ENCODE measurements at regions not wholly inside any gene's neighbourhood (a gene's known extent, or its start where the extent isn't known, plus 50 kb on each side); places are given as distances from the start of the nearest gene placed in this dataset.

DNA sequence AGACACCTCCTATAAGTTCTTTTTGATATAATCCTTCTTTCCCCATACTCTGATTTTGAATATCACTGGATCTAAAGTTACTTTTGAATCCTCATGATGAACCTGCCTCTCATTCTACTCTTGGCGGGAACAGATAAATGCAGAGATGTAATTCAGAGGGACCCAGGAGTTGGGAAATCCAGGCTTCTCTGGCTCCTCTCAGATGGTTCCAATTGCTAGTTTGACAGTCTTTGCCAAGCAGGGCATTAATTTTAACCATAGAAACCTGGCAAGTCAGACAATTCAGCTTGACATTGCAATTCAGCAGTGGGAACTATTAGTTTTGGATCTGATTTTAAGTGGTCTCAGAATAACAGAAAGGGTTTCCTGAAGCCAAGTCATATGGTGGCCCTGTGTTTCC is 67.3 kb upstream of the KLF12 start:
- DNase-seq (ENCODE audit: low read depth), result no peak

GRCh38 chr13:74200081-74200480 is 65.9 kb upstream of the KLF12 start:
- DNase-seq (ENCODE audit: low read depth), result no peak

DNA sequence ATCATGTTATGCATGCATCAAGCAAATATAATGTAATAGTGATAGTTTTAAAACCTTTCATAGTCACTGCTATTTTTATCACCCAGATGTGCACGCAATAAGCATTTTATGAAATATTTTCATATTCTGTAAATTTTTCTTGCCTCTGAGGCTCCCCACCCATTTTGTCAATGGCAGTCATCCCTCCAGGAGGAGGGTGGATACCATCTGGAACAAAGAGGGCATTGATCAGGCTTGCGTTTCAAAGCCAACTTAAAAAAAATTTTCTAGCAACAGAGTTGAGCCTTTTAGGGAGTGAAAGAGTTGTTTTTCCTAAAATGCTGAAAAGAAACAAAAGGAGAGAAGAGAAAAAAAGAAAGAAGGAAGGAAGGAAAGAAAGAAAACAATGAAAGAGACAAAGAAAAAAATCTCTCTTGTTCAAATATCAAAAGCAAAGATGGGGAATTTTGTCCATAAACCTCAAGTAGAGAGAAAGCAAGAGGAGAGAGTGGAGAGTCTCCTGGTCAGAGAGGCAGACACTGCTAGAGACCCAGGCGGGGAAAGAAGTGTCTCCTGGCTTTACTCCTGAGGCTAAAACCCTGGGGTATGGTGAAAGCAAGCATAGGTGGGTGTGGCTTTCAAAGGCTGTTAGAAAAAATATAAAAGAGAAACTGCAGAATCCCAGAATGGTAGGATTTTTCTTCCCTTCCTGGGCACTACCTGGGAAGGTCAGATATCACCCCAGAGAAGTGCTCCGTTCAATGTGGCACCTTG is 63.6 kb upstream of the KLF12 start:
- no peak for DNase-seq (ENCODE audit: low read depth)

DNA sequence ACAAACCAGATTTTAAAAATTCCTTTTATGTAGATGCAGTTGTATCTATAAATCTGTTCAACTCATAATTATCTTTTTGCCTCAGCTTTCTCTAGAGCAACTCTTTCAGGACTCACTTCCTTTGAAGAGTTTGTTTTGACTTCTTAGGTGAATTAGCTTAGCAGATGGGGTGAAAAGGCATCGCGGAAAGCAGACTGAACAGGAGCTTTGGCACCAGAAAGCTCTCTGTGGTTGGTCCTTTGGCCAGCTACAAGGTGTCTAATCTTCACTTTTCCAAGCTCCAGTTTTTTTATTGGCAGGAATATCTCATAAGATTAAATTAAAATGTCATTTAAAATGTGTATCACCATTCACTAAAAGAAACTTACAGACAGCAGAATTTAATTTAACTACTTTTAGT is 60.6 kb upstream of the KLF12 start:
- no peak for DNase-seq (ENCODE audit: low read depth)

- DNase-seq (ENCODE audit: low read depth), result no peak
These were observed 59.2 kb upstream of the KLF12 start for GRCh38 chr13:74193391-74193790.

GRCh38 chr13:74191410-74191809 is 57.2 kb upstream of the KLF12 start:
- DNase-seq (ENCODE audit: low read depth), result no peak

DNA sequence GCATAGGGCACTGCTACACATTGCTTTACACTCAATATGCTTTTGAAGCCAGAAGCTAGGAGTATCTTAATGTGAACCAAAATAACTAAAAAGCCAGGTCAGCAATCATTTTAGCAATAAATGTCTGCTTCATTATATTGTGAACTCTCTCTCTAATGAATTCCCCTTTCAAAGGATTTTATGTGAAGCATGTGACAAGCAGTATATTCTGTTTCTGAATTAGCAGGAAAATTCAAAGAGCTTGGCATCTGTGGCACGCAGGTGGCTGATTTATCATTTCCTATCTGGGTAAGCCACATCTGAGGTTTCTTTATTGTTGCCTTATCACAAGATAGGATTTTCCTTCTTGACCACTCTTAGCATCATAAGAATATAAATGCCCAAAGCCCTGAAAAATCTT is 56.8 kb upstream of the KLF12 start:
- DNase-seq (ENCODE audit: low read depth), result no peak

DNA sequence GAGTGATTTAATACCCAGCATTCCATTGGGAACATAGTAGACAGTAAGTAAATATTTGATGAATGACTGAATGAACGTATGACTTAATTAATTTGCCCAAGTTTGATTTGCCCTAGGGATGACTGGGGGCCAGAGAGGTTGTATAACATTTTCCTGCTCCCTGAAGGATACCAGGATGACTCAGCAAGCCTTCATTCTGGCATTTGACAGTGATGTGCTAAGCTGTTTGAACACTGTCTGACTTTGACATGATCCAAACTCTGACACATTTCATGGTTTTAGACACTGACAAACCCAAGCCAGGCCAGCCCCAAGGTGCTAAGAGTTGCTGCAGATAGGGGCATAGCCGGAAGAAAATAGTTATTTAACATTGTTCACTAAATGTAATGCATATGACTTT is 53.4 kb upstream of the KLF12 start:
- no peak for DNase-seq (ENCODE audit: low read depth)

- no peak for DNase-seq (ENCODE audit: low read depth)
These were observed 50.1 kb upstream of the KLF12 start for GRCh38 chr13:74184283-74184682.
